ENCODE measurements at regions not wholly inside any gene's neighbourhood (a gene's known extent, or its start where the extent isn't known, plus 50 kb on each side); places are given as distances from the start of the nearest gene placed in this dataset.

- Mint-ChIP-seq H3K4me1 (ENCODE audit: low read depth) (no peaks in the 10 kb centered on the region), H3K9me3 (ENCODE audit: low read depth) (peaks cover 14% of the 10 kb centered on the region), H3K36me3 (ENCODE audit: insufficient read depth) (no peaks in the 10 kb centered on the region), H3K4me3 (ENCODE audit: low read depth) (no peak overlapping the region), H3K27ac (no peak overlapping the region), H3K27me3 (no peaks in the 10 kb centered on the region)
- no peak for TF ChIP-seq CTCF (IDR thresholded peaks at IDR 0.05; ENCODE audit: unreplicated experiment)
- DNase-seq (ENCODE audit: low spot score, unreplicated experiment) = no peak
Observed at GRCh38 chr5:17872204-17872603, 237.9 kb downstream of the TAF11L14 start.

GRCh38 chr5:17878541-17878940, 244.3 kb downstream of the TAF11L14 start:
- Mint-ChIP-seq H3K4me3 (ENCODE audit: low read depth) (no peak overlapping the region), H3K4me1 (ENCODE audit: low read depth) (no peaks in the 10 kb centered on the region), H3K36me3 (ENCODE audit: insufficient read depth) (no peaks in the 10 kb centered on the region), H3K9me3 (ENCODE audit: low read depth) (no peaks in the 10 kb centered on the region), H3K27me3 (no peaks in the 10 kb centered on the region), H3K27ac (no peak overlapping the region)
- no peak for DNase-seq (ENCODE audit: low spot score, unreplicated experiment)
- TF ChIP-seq CTCF (IDR thresholded peaks at IDR 0.05; ENCODE audit: unreplicated experiment) = no peak

DNA sequence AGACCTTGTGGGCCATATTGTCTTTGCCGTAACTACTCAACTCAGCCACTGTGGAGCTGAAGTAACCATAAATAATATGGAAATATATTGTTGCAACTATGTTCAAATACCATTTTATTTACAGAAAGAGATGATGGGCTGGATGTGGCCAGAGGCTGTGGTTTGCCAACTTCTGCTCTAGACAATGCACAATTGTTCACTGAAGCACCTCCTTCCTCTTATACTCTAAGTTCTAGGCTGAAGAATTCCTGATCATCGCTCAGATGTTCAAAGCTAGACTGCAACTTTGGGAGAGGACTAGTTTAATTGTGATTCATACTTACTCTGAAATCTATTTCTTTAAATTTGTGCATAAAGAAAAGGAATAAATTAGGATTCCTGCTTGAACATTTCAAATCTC, 245.0 kb downstream of the TAF11L14 start:
- TF ChIP-seq CTCF (IDR thresholded peaks at IDR 0.05; ENCODE audit: unreplicated experiment) = no peak
- Mint-ChIP-seq H3K27me3 (no peaks in the 10 kb centered on the region), H3K4me3 (ENCODE audit: low read depth) (no peak overlapping the region), H3K36me3 (ENCODE audit: insufficient read depth) (no peaks in the 10 kb centered on the region), H3K9me3 (ENCODE audit: low read depth) (no peaks in the 10 kb centered on the region), H3K4me1 (ENCODE audit: low read depth) (no peaks in the 10 kb centered on the region), H3K27ac (no peak overlapping the region)
- DNase-seq (ENCODE audit: low spot score, unreplicated experiment) = no peak

DNA sequence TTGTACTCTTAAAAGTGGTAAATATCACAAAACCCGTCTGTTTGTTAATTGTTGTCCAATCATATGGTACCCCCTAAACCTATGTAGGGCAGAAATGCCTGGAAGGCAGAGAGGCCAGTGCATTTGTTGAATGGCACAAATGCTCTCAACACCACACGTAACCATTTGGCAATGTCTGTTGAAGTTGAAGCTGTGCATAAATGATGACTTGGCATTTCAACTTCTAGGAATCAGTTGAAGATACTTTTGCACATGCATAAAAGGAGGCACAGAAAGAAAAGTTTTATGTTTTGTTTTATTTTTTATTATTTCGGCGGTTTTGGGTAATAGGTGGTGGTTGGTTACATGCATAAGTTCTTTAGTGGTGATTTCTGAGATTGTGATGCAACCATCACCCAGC, 246.6 kb downstream of the TAF11L14 start:
- TF ChIP-seq CTCF (IDR thresholded peaks at IDR 0.05; ENCODE audit: unreplicated experiment) = no peak
- H3K27me3 Mint-ChIP-seq = no peaks in the 10 kb centered on the region
- no peak overlapping the region for H3K4me3 Mint-ChIP-seq (ENCODE audit: low read depth)
- no peaks in the 10 kb centered on the region for H3K4me1 Mint-ChIP-seq (ENCODE audit: low read depth)
- no peak for DNase-seq (ENCODE audit: low spot score, unreplicated experiment)
- H3K36me3 Mint-ChIP-seq (ENCODE audit: insufficient read depth) = no peaks in the 10 kb centered on the region
- no peaks in the 10 kb centered on the region for H3K9me3 Mint-ChIP-seq (ENCODE audit: low read depth)
- no peak overlapping the region for H3K27ac Mint-ChIP-seq

DNA sequence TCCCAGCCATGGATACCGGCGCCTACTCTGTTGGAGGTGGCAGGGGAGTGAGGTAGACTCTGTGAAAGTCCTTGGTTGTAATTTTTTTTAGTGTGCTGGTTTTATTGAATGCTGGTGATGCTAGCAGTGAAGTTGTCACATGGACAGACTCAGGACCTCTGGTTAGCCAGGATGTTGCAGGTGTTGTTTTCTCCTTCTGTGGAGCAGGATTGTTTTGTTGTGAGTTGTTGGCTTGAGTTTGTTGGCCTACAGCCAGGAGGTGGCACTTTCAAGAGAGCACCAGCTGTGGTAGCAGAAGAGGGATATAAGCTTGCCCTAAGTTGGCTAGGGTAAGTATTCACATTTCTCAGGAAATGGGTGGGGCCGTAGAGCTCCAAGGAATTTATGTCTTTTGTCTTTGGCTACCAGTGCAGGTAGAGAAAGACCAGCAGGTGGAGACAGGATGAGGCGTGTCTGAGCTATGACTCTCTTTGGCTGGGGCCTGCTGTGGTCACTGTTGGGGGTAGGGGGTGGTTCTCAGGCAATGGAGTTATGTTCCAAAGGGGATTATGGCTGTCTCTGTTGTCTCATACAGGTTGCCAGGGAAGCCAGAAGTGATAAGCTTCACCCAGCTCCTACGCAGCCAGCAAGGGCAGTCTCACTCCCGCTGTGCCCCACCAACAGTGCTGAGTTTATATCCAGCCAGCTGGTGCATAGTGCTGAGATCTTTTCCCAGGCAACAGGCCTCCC, 248.7 kb downstream of the TAF11L14 start:
- Mint-ChIP-seq H3K27ac (peak overlapping the region; percentile 57), H3K9me3 (ENCODE audit: low read depth) (no peaks in the 10 kb centered on the region), H3K4me3 (ENCODE audit: low read depth) (no peak overlapping the region), H3K27me3 (no peaks in the 10 kb centered on the region), H3K36me3 (ENCODE audit: insufficient read depth) (no peaks in the 10 kb centered on the region), H3K4me1 (ENCODE audit: low read depth) (no peaks in the 10 kb centered on the region)
- TF ChIP-seq CTCF (IDR thresholded peaks at IDR 0.05; ENCODE audit: unreplicated experiment) = no peak
- no peak for DNase-seq (ENCODE audit: low spot score, unreplicated experiment)

Data from progenitor cell of endocrine pancreas (in vitro differentiated cells).